Activated T-cell treated with anti-CD3 and anti-CD28 coated beads, Interleukin-2, amount 50 U/mL, for 72 hours (primary cell): ENCODE measurements at regions not wholly inside any gene's neighbourhood (a gene's known extent, or its start where the extent isn't known, plus 50 kb on each side); places are given as distances from the start of the nearest gene placed in this dataset.
"Not testable (repeated sequence)": the region's sequence is repeated elsewhere in the genome, so short reads cannot be mapped to it uniquely, and the experiment has no call there.

Experiments
- ATAC-seq, 2 donors: fragments of 150-1000 bp; cut with Tn5 transposase; replicated peaks in 1 of 2; 2 replicates each; pipeline ENCODE4 v1.10.0; 2021; ENCODE audit warnings: moderate library complexity in 2 of 2, mild to moderate bottlenecking in 1 of 2
- DNase-seq, 2 donors: peaks; one replicate each; pipeline ENCODE4 v3.0.0; 2021 to 2022; ENCODE audit warnings: mixed read lengths in 1 of 2
- H3K27ac Mint-ChIP-seq: one replicate; pipeline ENCODE4 v1.8.0; 2022; ENCODE audit warnings: mild to moderate bottlenecking, moderate library complexity, mixed read lengths
- H3K27me3 Mint-ChIP-seq: one replicate; pipeline ENCODE4 v1.8.0; 2022; ENCODE audit warnings: low read depth, mixed read lengths
- H3K36me3 Mint-ChIP-seq, 2 donors: one replicate each; pipeline ENCODE4 v1.8.0; 2022; ENCODE audit warnings: mixed read lengths in 2 of 2, mild to moderate bottlenecking in 1 of 2; ENCODE audit not compliant: insufficient read depth in 2 of 2
- H3K4me1 Mint-ChIP-seq: one replicate; pipeline ENCODE4 v1.8.0; 2022; ENCODE audit warnings: low read depth, mixed read lengths
- H3K4me3 Mint-ChIP-seq, 2 donors: one replicate each; pipeline ENCODE4 v1.8.0; 2022; ENCODE audit warnings: mild to moderate bottlenecking in 2 of 2, mixed read lengths in 2 of 2, moderate library complexity in 2 of 2
- H3K9me3 Mint-ChIP-seq, 2 donors: one replicate each; pipeline ENCODE4 v1.8.0; 2022; ENCODE audit warnings: mixed read lengths in 2 of 2

DNA sequence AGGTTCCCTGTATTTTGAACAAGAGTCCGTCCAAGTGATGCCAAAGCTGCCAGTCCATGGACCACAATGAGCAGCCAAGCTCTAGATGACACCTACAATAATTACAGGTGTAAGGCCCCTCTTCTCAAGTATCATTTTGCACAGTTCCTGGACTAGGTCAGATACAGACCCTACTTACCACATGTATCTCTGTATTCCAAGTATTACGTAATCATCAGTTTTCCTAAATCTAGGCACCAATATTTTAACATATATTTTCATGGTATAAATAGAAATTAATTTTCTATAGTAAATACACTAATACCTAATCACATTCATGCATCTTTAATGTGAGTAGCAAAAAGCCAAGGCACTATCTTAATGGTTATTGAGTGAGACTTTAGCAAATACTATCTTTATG is 157.0 kb upstream of the PRSS1 start:
- Mint-ChIP-seq H3K27me3 (no peaks in the 10 kb centered on the region), H3K36me3 (no peaks in the 10 kb centered on the region), H3K27ac (no peak overlapping the region), H3K9me3 (no peaks in the 10 kb centered on the region), H3K4me1 (no peaks in the 10 kb centered on the region), H3K4me3 (no peak overlapping the region)
- ATAC-seq (no peak), DNase-seq (no peak)

DNA sequence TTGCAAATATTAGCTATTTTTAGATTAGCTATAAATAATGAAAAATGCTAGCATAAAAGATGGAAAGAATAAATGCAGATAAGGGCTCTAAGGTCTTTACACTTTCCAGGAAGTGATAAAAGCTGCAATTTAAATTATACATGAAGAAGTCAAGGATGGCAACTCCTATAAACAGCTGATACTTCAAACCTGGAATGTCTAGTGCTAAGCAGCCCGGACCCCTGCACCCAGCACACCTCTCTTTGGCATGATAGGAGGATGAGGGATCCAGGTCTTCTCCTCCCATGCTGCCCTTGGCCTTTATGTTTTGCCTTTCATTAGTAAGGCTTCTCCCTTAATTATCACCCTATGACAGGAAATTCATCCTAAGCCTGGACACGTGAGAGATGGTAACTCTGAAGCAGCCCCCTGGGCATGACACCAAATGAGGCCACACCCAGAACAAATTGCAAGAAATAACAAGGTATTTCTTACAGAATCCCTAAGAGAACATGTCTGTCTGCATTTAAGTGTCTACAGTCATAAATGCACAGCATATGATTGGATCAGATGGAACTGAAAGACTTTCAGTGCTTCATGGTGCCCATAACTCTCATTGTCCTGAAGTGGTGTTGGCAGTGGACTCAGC is 158.3 kb upstream of the PRSS1 start:
- Mint-ChIP-seq H3K9me3 (no peaks in the 10 kb centered on the region), H3K4me1 (no peaks in the 10 kb centered on the region), H3K27ac (no peak overlapping the region), H3K4me3 (no peak overlapping the region), H3K36me3 (no peaks in the 10 kb centered on the region), H3K27me3 (no peaks in the 10 kb centered on the region)
- no peak for ATAC-seq
- no peak for DNase-seq

DNA sequence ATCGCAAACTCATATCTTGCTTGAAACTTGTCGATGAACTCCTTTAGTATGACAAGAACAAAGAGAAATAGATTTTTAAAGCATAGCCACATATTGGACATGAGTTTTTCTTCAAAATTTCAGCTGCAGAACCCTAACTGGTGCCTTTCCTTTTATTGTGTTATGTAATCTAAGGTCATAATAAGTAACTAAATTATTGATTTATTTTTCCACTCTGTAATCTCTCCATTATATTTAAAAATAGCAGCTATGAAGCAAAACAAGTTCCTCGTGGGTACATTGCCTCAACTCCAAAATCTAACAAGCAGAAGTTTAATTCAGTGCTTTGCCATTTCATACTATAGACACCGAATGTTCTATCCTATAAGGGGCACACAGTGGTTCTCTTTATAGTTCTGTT is 159.2 kb upstream of the PRSS1 start:
- Mint-ChIP-seq H3K9me3 (no peaks in the 10 kb centered on the region), H3K36me3 (no peaks in the 10 kb centered on the region), H3K27me3 (no peaks in the 10 kb centered on the region), H3K27ac (no peak overlapping the region), H3K4me3 (no peak overlapping the region), H3K4me1 (no peaks in the 10 kb centered on the region)
- DNase-seq: no peak
- ATAC-seq: no peak

DNA sequence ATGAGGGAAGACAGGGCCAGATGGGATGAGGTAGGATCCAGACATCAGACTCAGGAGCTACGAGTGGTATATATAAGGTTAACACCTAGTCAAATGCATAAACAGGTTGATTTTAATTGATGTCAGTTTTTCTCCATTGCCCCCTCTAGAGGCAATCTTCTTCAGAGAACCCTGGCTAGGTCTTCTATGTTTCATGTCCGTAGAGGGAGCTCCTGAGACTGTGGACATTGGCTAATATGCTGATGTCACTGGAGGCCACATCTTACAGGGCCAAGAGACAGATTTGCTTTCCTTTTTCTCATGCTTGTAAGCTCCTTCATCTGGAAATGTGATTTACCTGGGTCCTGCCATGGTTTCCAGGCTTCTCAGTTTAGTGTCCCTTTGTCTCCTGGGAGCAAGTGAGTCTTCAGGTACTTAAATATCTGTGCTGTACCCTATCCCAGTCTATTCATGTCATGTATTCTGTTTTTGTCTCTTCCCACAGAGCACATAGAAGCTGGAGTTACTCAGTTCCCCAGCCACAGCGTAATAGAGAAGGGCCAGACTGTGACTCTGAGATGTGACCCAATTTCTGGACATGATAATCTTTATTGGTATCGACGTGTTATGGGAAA is 161.6 kb upstream of the PRSS1 start:
- no peaks in the 10 kb centered on the region for H3K36me3 Mint-ChIP-seq
- ATAC-seq (peak; percentile 64 to 76), DNase-seq (no peak)
- H3K27me3 Mint-ChIP-seq: no peaks in the 10 kb centered on the region
- peak overlapping the region in 1 of 2 donors; percentile 52 for H3K4me3 Mint-ChIP-seq
- H3K27ac Mint-ChIP-seq: peak overlapping the region; percentile 42
- H3K9me3 Mint-ChIP-seq: no peaks in the 10 kb centered on the region
- H3K4me1 Mint-ChIP-seq: peaks cover 12% of the 10 kb centered on the region

DNA sequence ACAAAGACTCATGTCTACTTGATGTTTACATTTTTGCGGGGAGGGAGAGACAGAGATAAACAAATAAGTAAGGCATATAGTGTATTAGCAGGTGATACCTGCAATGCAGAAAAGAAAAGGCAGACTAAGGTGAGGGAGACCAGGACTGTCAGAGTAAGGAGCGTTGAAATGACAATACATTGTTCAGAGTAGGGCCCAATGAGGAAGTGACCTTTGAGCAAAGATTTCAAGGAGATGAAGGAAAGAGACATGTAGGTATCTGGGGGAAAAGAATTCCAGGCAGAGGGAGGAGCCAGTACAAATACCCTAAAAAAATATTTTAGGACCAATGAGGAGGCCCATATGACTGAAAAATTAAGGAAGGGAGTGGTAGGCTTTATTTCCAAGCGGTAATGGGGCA is 162.7 kb upstream of the PRSS1 start:
- no peak for DNase-seq
- no peaks in the 10 kb centered on the region for H3K27me3 Mint-ChIP-seq
- no peaks in the 10 kb centered on the region for H3K9me3 Mint-ChIP-seq
- H3K36me3 Mint-ChIP-seq: no peaks in the 10 kb centered on the region
- H3K27ac Mint-ChIP-seq: no peak overlapping the region
- ATAC-seq: no peak
- no peak overlapping the region for H3K4me3 Mint-ChIP-seq
- peaks cover 16% of the 10 kb centered on the region for H3K4me1 Mint-ChIP-seq

DNA sequence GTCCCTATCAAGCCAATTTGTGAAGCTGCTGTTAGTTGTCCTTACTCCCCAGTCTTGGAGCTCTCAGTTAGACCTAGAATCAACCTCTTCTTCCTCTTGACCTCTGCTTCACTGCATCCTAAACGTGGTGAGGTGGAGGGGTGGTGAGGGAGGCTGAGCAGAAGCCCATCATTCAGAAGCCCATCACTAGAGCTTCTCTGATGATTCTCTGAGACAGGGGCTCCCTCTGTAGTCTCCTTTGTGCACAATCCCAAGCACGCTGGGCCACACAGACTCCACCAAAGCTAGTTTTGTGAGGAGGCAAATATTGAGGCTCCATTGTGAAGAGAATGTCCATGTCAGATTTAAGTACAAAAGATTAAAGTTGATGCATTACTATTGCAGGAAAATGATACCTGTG is 163.8 kb upstream of the PRSS1 start:
- Mint-ChIP-seq H3K36me3 (no peaks in the 10 kb centered on the region), H3K27ac (no peak overlapping the region), H3K4me3 (no peak overlapping the region), H3K27me3 (no peaks in the 10 kb centered on the region), H3K4me1 (peaks cover 26% of the 10 kb centered on the region), H3K9me3 (no peaks in the 10 kb centered on the region)
- ATAC-seq (no peak), DNase-seq (no peak)

DNA sequence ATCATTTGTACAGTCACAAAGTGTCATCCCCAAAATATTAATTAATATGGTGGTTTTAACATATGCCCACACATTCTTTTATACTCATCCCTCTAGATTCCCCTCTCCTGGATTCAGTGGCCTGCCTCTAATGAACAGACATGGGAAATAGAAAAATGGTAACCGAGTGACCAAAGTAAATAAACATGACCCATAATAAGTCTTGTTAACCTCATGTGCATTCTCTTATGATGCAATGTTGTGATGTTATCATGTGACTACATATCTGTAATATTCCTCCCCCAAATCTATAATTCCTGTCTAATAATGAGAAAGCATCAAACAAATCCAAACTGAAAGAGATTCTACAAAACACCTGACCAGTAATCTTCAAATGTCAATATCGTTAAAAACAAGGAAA is 164.5 kb upstream of the PRSS1 start:
- Mint-ChIP-seq H3K27me3 (no peaks in the 10 kb centered on the region), H3K4me1 (peaks cover 33% of the 10 kb centered on the region), H3K9me3 (no peaks in the 10 kb centered on the region), H3K27ac (no peak overlapping the region), H3K4me3 (no peak overlapping the region), H3K36me3 (no peaks in the 10 kb centered on the region)
- ATAC-seq: no peak
- no peak for DNase-seq

DNA sequence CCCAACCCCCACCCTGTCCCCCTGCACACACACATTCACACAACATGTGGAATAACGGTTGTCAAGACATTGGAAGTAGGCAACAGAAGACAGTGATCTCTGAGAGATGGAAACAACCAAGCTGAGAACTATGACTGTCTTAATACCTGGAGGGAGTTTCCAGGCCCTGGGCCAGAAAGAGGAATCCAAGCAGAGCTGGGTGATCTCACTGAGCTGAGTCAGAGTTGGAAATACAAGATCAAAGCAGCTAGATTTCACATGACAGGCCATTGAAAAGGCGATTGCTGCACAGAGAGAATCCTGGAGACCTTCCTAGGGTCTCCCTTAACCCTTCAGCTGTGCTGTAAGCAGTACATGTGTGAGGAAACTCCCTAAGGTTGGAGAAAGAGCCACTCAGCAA is 165.8 kb upstream of the PRSS1 start:
- Mint-ChIP-seq H3K4me3 (no peak overlapping the region), H3K27ac (no peak overlapping the region), H3K36me3 (no peaks in the 10 kb centered on the region), H3K9me3 (no peaks in the 10 kb centered on the region), H3K27me3 (no peaks in the 10 kb centered on the region), H3K4me1 (peaks cover 36% of the 10 kb centered on the region)
- ATAC-seq: peak; percentile 87 to 91
- peak; percentile 48 to 63 for DNase-seq

DNA sequence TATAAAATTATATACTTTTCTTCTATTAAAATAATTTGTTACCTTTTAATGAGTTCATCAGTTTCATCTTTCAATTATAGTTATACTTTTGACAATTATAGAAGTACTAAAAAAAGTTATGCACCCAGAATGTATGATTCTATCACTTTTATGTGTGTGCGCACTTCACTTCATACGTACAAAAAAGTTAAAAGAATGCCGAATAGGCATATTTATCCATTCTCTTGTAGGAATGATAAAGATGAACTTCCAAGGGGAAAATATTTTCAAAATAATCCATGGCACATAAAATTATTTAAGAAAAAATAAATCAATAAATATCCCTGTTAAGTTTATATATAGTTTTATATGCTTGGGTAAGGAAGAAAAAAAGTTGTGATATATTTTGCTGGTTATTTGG is 166.9 kb upstream of the PRSS1 start:
- no peaks in the 10 kb centered on the region for H3K9me3 Mint-ChIP-seq
- no peaks in the 10 kb centered on the region for H3K27me3 Mint-ChIP-seq
- H3K4me1 Mint-ChIP-seq: peaks cover 36% of the 10 kb centered on the region
- H3K27ac Mint-ChIP-seq: no peak overlapping the region
- ATAC-seq (no peak), DNase-seq (no peak)
- no peak overlapping the region for H3K4me3 Mint-ChIP-seq
- H3K36me3 Mint-ChIP-seq: no peaks in the 10 kb centered on the region

DNA sequence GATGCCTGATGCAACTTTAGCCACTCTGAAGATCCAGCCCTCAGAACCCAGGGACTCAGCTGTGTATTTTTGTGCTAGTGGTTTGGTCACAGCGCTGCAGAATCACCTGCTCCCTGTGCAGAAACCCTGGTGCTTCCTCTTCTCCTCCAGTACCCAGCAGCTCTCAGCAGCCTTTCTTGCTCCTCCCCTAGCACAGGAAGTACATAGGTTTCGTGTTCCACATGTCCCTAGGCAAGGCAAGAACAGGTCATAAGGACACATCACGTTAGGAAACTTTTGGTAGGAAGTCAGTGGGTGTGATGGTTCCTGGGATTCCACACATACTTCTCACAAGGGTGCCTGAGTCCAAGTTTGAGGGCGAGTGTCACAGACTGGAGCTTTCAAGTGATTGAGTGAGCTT is 167.9 kb upstream of the PRSS1 start:
- Mint-ChIP-seq H3K4me1 (peaks cover 36% of the 10 kb centered on the region), H3K4me3 (peak overlapping the region; percentile 62 to 76), H3K36me3 (no peaks in the 10 kb centered on the region), H3K27ac (no peak overlapping the region), H3K27me3 (no peaks in the 10 kb centered on the region), H3K9me3 (no peaks in the 10 kb centered on the region)
- DNase-seq (peak in 1 of 2 donors; percentile 6), ATAC-seq (peak; percentile 46 to 56)

DNA sequence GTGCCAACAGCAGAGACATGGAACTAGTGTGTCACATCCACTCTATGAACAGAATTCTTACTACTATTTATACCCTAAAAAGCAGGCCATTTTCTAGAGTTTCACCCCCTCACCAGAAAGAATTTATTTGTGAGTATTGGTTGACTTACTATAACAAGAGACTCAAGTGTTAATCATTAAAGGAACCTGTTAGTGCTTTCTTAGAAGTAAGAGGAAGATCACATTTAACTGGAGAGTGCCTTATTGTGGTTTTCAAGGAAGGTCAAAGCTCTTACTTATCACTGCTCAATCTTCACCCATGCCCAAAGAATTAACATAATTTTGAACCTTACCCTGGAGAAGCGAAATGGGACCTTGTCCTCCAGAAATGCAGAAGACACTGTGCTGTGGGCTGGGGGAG is 169.3 kb upstream of the PRSS1 start:
- no peak for DNase-seq
- Mint-ChIP-seq H3K4me3 (peak overlapping the region in 1 of 2 donors; percentile 16), H3K4me1 (peaks cover 36% of the 10 kb centered on the region), H3K27me3 (no peaks in the 10 kb centered on the region), H3K9me3 (no peaks in the 10 kb centered on the region), H3K27ac (peak overlapping the region; percentile 14), H3K36me3 (no peaks in the 10 kb centered on the region)
- ATAC-seq: no peak

DNA sequence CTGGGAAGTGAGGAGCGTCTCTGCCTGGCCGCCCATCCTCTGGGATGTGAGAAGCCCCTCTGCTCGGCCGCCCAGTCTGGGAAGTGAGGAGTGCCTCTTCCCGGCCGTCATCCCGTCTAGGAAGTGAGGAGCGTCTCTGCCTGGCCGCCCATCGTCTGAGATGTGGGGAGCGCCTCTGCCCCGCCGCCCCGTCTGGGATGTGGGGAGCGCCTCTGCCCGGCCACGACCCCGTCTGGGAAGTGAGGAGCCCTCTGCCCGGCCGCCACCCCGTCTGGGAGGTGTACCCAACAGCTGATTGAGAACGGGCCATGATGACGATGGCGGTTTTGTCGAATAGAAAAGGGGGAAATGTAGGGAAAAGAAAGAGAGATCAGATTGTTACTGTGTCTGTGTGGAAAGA is 173.9 kb upstream of the PRSS1 start:
- not testable (repeated sequence) for H3K9me3 Mint-ChIP-seq, ATAC-seq

DNA sequence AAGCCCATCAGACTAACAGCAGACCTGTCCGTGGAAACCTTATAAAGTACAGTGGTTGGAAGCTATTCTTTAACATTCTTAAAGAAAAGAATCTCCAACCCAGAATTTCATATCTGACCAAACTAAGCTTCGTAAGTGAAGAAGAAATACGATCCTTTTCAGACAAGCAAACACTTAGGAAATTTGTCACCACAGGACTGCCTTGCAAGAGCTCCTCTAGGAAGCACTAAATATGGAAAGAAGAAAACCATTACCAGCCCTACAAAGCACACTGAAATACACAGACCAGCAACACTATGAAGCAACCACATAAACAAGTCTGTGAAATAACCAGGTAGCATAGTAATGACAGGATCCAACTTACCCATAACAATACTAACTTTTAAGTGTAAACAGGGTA is 177.7 kb upstream of the PRSS1 start:
- DNase-seq: no peak
- no peaks in the 10 kb centered on the region for H3K27me3 Mint-ChIP-seq
- no peaks in the 10 kb centered on the region for H3K36me3 Mint-ChIP-seq
- ATAC-seq: no peak
- no peak overlapping the region for H3K4me3 Mint-ChIP-seq
- no peak overlapping the region for H3K27ac Mint-ChIP-seq
- no peaks in the 10 kb centered on the region for H3K4me1 Mint-ChIP-seq
- peaks cover 0 to 1% of the 10 kb centered on the region in 2 donors for H3K9me3 Mint-ChIP-seq

More for the DNA sequence above, 173.9 kb upstream of the PRSS1 start:
- H3K36me3 Mint-ChIP-seq, H3K4me3 Mint-ChIP-seq, H3K27me3 Mint-ChIP-seq, H3K4me1 Mint-ChIP-seq, DNase-seq, H3K27ac Mint-ChIP-seq: not testable (repeated sequence)

DNA sequence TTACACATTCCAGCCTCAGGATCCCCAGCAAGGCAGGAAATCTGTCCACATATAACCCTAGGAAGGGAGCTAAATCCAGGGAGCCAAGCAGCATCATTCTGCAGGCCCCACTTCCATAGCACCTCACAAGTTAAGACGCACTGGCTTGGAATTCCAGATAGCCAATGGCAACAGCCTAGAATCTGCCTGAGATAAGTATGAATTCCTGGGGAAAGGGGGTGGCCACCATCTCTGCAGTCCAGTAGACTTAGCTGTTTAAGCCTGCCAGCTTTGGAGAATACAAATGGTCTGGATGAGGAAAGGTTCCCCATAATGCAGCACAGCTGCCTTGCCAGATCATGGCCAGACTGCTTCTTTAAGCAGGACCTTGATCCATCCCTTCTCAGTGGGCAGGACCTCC is 179.4 kb upstream of the PRSS1 start:
- DNase-seq: no peak
- no peaks in the 10 kb centered on the region for H3K27me3 Mint-ChIP-seq
- H3K9me3 Mint-ChIP-seq: peaks cover 0 to 1% of the 10 kb centered on the region in 2 donors
- ATAC-seq: no peak
- no peaks in the 10 kb centered on the region for H3K36me3 Mint-ChIP-seq
- no peak overlapping the region for H3K4me3 Mint-ChIP-seq
- no peaks in the 10 kb centered on the region for H3K4me1 Mint-ChIP-seq
- no peak overlapping the region for H3K27ac Mint-ChIP-seq
